Tibial nerve (tissue), 4 donors: ENCODE measurements at regions not wholly inside any gene's neighbourhood (a gene's known extent, or its start where the extent isn't known, plus 50 kb on each side); places are given as distances from the start of the nearest gene placed in this dataset.

Source experiments
- EP300 ChIP-seq, 2 donors: sonication (generic); formaldehyde crosslinking; IDR thresholded peaks; one replicate each; pipeline ENCODE4 v1.6.1; 2017; ENCODE audit warnings: antibody characterized with exemption in 2 of 2, mild to moderate bottlenecking in 1 of 2
- POLR2A ChIP-seq, 2 donors: fragments of 450-650 bp; IDR thresholded peaks; one replicate each; pipeline ENCODE4 v1.6.1; 2017; ENCODE audit warnings: antibody characterized with exemption in 2 of 2, mild to moderate bottlenecking in 2 of 2, moderate library complexity in 2 of 2
- TF ChIP-seq, protein P1 (sequence below), 5 experiments: fragments of 200-600 bp in 3 of 5; fragments of 450-650 bp in 2 of 5; sonication (generic) in 3 of 5; IDR thresholded peaks; one replicate each; pipeline ENCODE4 v1.5.1; 2016 to 2019; ENCODE audit warnings: antibody characterized with exemption in 5 of 5, mild to moderate bottlenecking in 3 of 5, moderate library complexity in 2 of 5

DNA sequence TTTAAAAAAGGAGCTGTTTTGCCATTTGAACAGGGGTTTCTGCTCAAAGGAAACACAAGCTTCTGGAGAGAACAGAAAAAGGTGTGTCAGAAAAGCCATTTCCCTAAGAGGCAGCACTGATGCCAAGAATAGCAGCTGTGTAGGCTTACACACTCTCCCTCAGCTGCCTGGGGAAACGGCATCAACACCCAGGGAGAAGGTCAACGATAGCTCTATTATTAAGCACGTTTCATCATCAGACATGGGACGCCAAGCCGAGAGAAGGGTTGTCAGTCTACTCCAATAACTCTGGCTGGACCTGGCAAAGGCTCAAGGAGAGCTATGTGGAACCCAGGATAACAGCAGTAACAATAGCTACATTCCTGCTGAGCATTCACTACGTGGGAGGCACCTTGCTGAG lies 314.2 kb downstream of the CDK5RAP2 start:
- TF ChIP-seq POLR2A (IDR thresholded peaks at IDR 0.05): no peak
- TF ChIP-seq EP300 (IDR thresholded peaks at IDR 0.05): no peak
- TF ChIP-seq, protein P1, sequence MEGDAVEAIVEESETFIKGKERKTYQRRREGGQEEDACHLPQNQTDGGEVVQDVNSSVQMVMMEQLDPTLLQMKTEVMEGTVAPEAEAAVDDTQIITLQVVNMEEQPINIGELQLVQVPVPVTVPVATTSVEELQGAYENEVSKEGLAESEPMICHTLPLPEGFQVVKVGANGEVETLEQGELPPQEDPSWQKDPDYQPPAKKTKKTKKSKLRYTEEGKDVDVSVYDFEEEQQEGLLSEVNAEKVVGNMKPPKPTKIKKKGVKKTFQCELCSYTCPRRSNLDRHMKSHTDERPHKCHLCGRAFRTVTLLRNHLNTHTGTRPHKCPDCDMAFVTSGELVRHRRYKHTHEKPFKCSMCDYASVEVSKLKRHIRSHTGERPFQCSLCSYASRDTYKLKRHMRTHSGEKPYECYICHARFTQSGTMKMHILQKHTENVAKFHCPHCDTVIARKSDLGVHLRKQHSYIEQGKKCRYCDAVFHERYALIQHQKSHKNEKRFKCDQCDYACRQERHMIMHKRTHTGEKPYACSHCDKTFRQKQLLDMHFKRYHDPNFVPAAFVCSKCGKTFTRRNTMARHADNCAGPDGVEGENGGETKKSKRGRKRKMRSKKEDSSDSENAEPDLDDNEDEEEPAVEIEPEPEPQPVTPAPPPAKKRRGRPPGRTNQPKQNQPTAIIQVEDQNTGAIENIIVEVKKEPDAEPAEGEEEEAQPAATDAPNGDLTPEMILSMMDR (IDR thresholded peaks at IDR 0.05): no peak
